ENCODE measurements at regions not wholly inside any gene's neighbourhood (a gene's known extent, or its start where the extent isn't known, plus 50 kb on each side); places are given as distances from the start of the nearest gene placed in this dataset.

DNA sequence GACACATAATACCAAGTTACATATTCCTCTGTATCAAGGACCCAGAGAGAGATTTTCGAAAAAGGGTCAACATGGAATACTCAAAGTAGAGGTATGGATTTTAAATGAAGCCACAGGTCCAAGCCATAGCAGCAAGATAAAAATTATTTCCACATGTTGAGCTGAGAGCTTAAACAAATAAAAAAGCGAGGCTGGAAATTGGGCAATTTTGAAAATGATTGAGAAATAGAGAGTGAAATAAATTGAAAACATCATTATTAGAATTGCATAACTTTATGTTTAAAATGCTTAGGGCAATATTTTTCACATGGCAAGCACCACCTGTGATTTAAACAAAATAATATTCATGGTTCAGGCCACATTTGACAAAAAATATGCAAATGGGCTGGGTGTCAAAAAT is 1251.0 kb upstream of the USP15 start:
- no peak overlapping the region for H3K4me3 ChIP-seq
- DNase-seq (ENCODE audit: low spot score in 2 of 2): no peak
- no peak overlapping the region for H3K27ac ChIP-seq
- H3K27me3 ChIP-seq: no peaks in the 10 kb centered on the region
- no peaks in the 10 kb centered on the region for H3K36me3 ChIP-seq
- TF ChIP-seq, protein P1, sequence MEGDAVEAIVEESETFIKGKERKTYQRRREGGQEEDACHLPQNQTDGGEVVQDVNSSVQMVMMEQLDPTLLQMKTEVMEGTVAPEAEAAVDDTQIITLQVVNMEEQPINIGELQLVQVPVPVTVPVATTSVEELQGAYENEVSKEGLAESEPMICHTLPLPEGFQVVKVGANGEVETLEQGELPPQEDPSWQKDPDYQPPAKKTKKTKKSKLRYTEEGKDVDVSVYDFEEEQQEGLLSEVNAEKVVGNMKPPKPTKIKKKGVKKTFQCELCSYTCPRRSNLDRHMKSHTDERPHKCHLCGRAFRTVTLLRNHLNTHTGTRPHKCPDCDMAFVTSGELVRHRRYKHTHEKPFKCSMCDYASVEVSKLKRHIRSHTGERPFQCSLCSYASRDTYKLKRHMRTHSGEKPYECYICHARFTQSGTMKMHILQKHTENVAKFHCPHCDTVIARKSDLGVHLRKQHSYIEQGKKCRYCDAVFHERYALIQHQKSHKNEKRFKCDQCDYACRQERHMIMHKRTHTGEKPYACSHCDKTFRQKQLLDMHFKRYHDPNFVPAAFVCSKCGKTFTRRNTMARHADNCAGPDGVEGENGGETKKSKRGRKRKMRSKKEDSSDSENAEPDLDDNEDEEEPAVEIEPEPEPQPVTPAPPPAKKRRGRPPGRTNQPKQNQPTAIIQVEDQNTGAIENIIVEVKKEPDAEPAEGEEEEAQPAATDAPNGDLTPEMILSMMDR (IDR thresholded peaks at IDR 0.05): no peak
- H3K4me1 ChIP-seq: no peaks in the 10 kb centered on the region
- intact Hi-C loops (cut with DNase I): no loop called here
- H3K9me3 ChIP-seq: no peaks in the 10 kb centered on the region

GRCh38 chr12:61011767-61012423 is 1248.3 kb upstream of the USP15 start:
- no peak for DNase-seq (ENCODE audit: low spot score in 2 of 2)
- no peaks in the 10 kb centered on the region for H3K27me3 ChIP-seq
- no peak overlapping the region for H3K27ac ChIP-seq
- TF ChIP-seq, protein P1 (IDR thresholded peaks at IDR 0.05): no peak
- H3K4me1 ChIP-seq: no peaks in the 10 kb centered on the region
- no peaks in the 10 kb centered on the region for H3K9me3 ChIP-seq
- H3K36me3 ChIP-seq: no peaks in the 10 kb centered on the region
- intact Hi-C loops (cut with DNase I): no loop called here
- H3K4me3 ChIP-seq: no peak overlapping the region

DNA sequence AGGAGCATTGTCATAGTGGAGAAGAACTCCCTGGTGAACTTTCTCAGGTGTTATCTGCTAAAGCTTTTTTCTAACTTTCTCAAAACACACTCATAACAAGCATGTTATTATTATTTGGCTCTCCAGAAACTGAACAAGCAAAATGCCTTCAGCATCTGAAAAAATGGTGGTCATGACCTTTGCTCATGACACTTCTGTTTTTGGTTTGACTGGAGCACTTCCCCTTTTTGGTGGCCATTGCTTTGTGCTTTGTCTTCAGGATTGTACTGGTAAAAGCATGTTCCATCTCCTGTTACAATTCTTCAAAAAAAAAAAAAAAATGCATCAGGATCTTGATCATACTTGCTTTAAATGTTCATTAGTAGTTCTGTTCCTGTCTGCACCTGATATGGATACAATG is 1241.6 kb upstream of the USP15 start:
- DNase-seq (ENCODE audit: low spot score in 2 of 2): no peak
- intact Hi-C loops (cut with DNase I): no loop called here
- Histone ChIP-seq H3K9me3 (no peaks in the 10 kb centered on the region), H3K27ac (no peak overlapping the region), H3K27me3 (no peaks in the 10 kb centered on the region), H3K4me1 (no peaks in the 10 kb centered on the region), H3K4me3 (no peak overlapping the region), H3K36me3 (no peaks in the 10 kb centered on the region)
- TF ChIP-seq, protein P1 (IDR thresholded peaks at IDR 0.05): no peak

DNA sequence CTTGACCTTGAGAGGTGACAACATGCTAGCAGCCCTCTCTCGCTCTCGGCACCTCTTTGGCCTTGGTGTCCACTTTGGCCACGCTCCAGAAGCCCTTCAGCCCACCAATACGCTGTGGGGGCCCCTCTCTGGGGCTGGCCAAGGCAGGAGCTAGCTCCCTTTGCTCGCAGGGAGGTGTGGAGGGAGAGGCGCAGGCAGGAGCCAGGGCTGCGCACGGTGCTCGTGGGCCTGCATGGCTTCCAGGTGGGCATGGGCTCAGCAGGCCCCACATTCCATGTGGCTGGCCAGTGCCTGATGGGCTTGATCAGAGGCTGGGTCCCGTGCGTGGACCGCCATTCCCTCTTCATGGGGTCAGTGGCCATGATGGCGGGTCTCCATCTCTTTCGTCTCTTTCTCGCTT is 1237.0 kb upstream of the USP15 start:
- intact Hi-C loops (cut with DNase I): no loop called here
- Histone ChIP-seq H3K27me3 (no peaks in the 10 kb centered on the region), H3K36me3 (no peaks in the 10 kb centered on the region), H3K9me3 (peaks cover 0 to 5% of the 10 kb centered on the region in 2 donors), H3K27ac (no peak overlapping the region), H3K4me1 (no peaks in the 10 kb centered on the region), H3K4me3 (no peak overlapping the region)
- TF ChIP-seq, protein P1 (IDR thresholded peaks at IDR 0.05): no peak
- no peak for DNase-seq (ENCODE audit: low spot score in 2 of 2)

DNA sequence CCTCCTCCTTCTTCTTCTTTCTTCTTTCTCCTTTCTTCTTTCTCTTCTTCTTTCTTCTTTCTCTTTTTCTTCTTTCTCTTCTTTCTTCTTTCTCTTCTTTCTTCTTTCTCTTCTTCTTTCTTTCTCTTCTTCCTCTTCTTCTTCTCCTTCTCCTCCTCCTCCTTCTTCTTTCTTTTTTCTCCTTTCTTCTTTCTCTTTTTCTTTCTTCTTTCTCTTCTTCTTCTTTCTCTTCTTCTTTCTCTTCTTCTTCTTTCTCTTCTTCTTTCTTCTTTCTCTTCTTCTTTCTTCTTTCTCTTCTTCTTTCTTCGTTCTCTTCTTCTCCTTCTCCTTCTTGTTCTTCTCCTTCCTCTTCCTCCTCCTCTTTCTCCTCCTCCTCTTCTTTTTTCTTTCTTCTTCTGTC is 1230.7 kb upstream of the USP15 start:
- no peak overlapping the region for H3K27ac ChIP-seq
- no peak overlapping the region for H3K4me3 ChIP-seq
- DNase-seq (ENCODE audit: low spot score in 2 of 2): no peak
- no peaks in the 10 kb centered on the region for H3K4me1 ChIP-seq
- H3K9me3 ChIP-seq: no peaks in the 10 kb centered on the region
- intact Hi-C loops (cut with DNase I): no loop called here
- TF ChIP-seq, protein P1 (IDR thresholded peaks at IDR 0.05): no peak
- H3K27me3 ChIP-seq: no peaks in the 10 kb centered on the region
- H3K36me3 ChIP-seq: no peaks in the 10 kb centered on the region

- TF ChIP-seq, protein P1 (IDR thresholded peaks at IDR 0.05): no peak
- Histone ChIP-seq H3K9me3 (no peaks in the 10 kb centered on the region), H3K36me3 (no peaks in the 10 kb centered on the region), H3K4me1 (no peaks in the 10 kb centered on the region), H3K27me3 (no peaks in the 10 kb centered on the region), H3K4me3 (no peak overlapping the region), H3K27ac (no peak overlapping the region)
- DNase-seq (ENCODE audit: low spot score in 2 of 2): no peak
- intact Hi-C loops (cut with DNase I): no loop called here
Measured at GRCh38 chr12:61037792-61038191, 1222.4 kb upstream of the USP15 start.

All from ascending aorta (tissue), 2 donors.